ENCODE measurements at regions not wholly inside any gene's neighbourhood (a gene's known extent, or its start where the extent isn't known, plus 50 kb on each side); places are given as distances from the start of the nearest gene placed in this dataset.
"Not testable (repeated sequence)": the region's sequence is repeated elsewhere in the genome, so short reads cannot be mapped to it uniquely, and the experiment has no call there.

GRCh38 chr4:104326991-104327694 is 167.6 kb downstream of the CXXC4 start:
- DNase-seq: not testable (repeated sequence)

- no peak for DNase-seq
Observed at GRCh38 chr4:104302731-104303130, 192.0 kb downstream of the CXXC4 start.

- no peak for DNase-seq
Observed at GRCh38 chr4:104294811-104295210, 199.9 kb downstream of the CXXC4 start.

DNA sequence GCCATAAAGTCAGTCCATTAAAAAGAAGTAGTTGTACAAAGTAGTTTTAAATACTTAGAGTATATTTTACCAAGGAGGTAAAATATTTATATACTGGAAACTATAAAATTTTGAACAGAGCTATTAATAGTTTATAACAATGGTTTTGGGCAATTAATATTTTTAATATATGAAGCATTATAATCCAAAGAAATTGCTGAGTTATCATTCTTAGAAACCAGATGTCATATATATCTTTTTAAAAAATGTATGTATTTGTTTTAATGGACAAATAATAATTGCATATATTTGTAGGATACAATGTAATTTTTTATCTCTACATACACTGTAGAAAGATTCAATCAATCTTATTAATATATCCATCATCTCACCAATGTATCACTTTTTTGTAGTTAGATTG is 207.8 kb downstream of the CXXC4 start:
- no peak for DNase-seq

GRCh38 chr4:104283303-104283702 is 211.4 kb downstream of the CXXC4 start:
- DNase-seq: no peak

- DNase-seq: no peak
Observed at GRCh38 chr4:104279744-104280143, 214.9 kb downstream of the CXXC4 start.

GRCh38 chr4:104272966-104273365 is 221.7 kb downstream of the CXXC4 start:
- no peak for DNase-seq

- not testable (repeated sequence) for DNase-seq
Observed at GRCh38 chr4:104269603-104270002, 225.1 kb downstream of the CXXC4 start.

DNA sequence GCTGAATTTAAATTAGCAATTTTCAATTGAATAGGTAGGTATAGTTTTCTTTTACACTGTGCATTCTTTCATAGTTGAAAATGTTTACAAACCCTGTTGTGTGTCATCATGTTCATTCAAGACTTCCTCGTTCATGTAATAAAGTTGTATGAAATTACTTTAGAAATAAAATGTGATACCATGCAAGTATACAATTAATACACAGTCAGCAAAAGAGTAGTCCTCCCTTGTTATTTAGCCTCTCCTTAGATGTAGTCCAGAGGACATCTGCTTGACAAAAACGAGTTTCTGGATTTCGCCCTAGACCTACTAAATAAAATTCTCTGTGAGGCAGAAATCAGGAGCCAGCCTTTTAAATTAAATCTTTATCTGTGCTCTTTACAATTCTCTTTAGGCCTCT is 231.6 kb downstream of the CXXC4 start:
- DNase-seq: no peak

GRCh38 chr4:104262678-104263077 is 232.0 kb downstream of the CXXC4 start:
- DNase-seq: no peak

DNA sequence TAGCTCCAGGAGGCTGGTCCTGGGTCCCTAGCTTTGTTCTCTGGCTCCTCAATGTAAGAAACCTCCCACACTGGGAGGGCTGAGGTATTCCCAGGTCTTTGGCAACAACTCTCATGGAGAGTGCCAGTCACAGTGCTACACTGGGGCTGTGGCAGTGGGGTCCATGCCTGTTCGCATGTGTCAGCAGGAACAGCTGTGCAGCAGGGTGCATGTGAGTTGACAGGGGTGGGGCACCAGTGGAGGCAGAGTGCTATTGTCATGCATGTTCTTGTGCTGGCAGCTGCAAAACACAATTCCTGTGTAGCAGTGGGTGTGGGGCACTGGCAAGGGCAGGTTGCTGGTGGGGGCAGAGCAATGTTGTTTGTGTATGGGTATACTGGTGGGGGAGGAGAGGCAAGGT is 246.0 kb downstream of the CXXC4 start:
- DNase-seq: no peak

GRCh38 chr4:104235967-104236366 is 258.7 kb downstream of the CXXC4 start:
- DNase-seq: no peak

GRCh38 chr4:104217526-104217925 is 277.2 kb downstream of the CXXC4 start:
- DNase-seq: no peak

GRCh38 chr4:104211657-104212056 is 283.0 kb downstream of the CXXC4 start:
- no peak for DNase-seq

DNA sequence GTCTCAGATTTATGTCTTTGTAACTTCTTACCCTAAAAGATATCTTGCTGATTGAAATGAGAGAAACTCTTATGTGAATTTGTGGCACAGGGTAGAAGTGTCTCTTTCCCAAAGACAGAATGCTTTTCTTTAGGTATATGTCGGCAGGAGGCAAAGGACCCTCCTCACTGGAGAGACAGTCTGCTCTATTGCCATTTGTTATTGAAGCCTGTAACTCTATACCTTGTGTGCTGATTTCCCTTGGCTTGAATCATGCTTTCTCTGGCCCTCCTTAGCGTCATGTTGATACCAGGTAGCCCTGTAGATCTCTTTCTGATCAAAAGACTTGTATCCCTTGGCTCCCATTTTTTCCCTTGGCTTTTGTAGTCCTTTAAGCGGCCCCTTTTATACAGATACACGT is 284.3 kb downstream of the CXXC4 start:
- no peak for DNase-seq

- DNase-seq: no peak
Observed at GRCh38 chr4:104206784-104207183, 287.9 kb downstream of the CXXC4 start.

DNA sequence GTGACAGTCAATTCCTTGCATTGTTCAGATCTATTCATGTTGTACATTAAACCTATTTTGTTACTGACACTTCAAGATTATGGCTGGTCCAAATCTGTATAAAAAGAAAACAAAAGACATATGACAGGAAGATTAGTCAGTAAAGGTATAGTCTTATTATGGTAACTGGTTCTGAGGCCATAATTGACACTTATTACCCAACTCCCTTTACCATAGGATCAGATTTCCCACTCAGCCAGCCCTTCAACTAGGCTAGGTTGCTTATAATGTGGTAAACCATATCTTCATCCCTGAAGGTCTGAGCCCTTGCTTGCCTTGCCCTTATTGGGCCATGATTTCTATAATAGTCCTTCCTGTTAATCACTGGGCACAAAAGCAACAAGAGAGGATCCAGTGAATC is 289.6 kb downstream of the CXXC4 start:
- DNase-seq: no peak

GRCh38 chr4:104188301-104188700 is 306.4 kb downstream of the CXXC4 start:
- DNase-seq: no peak

- no peak for DNase-seq
Observed at GRCh38 chr4:104169437-104169836, 325.3 kb downstream of the CXXC4 start.

DNA sequence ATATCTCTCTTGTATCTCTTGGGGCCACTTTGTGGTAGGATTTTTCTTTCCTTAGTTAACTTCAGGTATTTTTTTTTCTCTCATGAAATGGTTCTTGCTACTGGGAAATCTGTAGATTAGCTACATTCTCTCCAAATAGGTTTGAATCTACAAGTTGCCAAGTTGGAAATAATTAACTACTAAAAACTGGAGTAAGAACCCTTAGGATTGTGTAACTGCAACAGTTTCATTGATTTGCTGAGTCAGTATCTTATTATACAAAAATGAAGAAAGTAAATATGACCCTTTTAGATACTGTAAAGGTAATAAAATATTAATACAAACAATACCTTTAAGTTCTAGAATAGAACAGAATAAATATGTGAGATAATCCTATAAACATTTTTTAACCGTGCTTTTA is 327.9 kb downstream of the CXXC4 start:
- DNase-seq: no peak

GRCh38 chr4:104163820-104164219 is 330.9 kb downstream of the CXXC4 start:
- no peak for DNase-seq

GRCh38 chr4:104146048-104146447 is 348.6 kb downstream of the CXXC4 start:
- DNase-seq: no peak

GRCh38 chr4:104138116-104138515 is 356.6 kb downstream of the CXXC4 start:
- no peak for DNase-seq

- no peak for DNase-seq
Observed at GRCh38 chr4:104129243-104129642, 365.5 kb downstream of the CXXC4 start.

DNA sequence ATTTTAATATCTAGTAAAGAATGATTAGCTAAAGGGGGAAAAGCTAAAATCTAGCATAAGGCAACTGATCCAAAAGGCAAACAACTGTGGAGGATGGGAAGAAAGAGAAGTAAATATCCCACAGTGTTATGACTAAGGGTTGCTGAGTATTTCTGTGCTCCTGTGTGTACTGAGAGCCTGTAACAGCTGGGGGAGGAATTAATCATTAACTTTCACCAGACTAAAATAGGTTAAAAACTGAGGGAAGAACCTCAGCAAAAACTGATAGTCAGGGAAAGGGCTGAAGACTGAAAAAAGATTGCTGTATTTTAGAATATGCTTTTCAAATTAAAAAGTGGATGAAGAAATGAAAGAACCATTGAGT is 365.9 kb downstream of the CXXC4 start:
- DNase-seq: no peak
